KOPT-K1 (cell line): ENCODE measurements at regions not wholly inside any gene's neighbourhood (a gene's known extent, or its start where the extent isn't known, plus 50 kb on each side); places are given as distances from the start of the nearest gene placed in this dataset.
"Not testable (repeated sequence)": the region's sequence is repeated elsewhere in the genome, so short reads cannot be mapped to it uniquely, and the experiment has no call there.

Experiments
- H3K27ac ChIP-seq: fragments of 200-600 bp; sonication (generic); 2 replicates; pipeline ENCODE4 v1.5.1; 2016; ENCODE audit warnings: antibody characterized with exemption, mild to moderate bottlenecking, low read depth, low read length; ENCODE audit not compliant: poor library complexity, severe bottlenecking
- H3K36me3 ChIP-seq: fragments of 200-600 bp; sonication (generic); 2 replicates; pipeline ENCODE4 v1.5.1; 2017; ENCODE audit warnings: antibody characterized with exemption, mild to moderate bottlenecking, low read length, moderate library complexity; ENCODE audit not compliant: insufficient read depth
- H3K9me3 ChIP-seq: fragments of 200-600 bp; sonication (generic); 2 replicates; pipeline ENCODE4 v1.5.1; 2017; ENCODE audit warnings: antibody characterized with exemption, low read length, mild to moderate bottlenecking; ENCODE audit not compliant: insufficient read depth, poor library complexity, severe bottlenecking

- H3K27ac ChIP-seq = no peak overlapping the region
- no peaks in the 10 kb centered on the region for H3K9me3 ChIP-seq
- no peaks in the 10 kb centered on the region for H3K36me3 ChIP-seq
These were observed 510.5 kb downstream of the IRS2 start for GRCh38 chr13:109275852-109276251.

- Histone ChIP-seq H3K9me3 (no peaks in the 10 kb centered on the region), H3K27ac (no peak overlapping the region), H3K36me3 (no peaks in the 10 kb centered on the region)
These were observed 511.1 kb downstream of the IRS2 start for GRCh38 chr13:109275139-109275745.

- H3K27ac ChIP-seq = no peak overlapping the region
- H3K36me3 ChIP-seq = no peaks in the 10 kb centered on the region
- H3K9me3 ChIP-seq = no peaks in the 10 kb centered on the region
These were observed 512.1 kb downstream of the IRS2 start for GRCh38 chr13:109274188-109274821.

- no peaks in the 10 kb centered on the region for H3K36me3 ChIP-seq
- no peak overlapping the region for H3K27ac ChIP-seq
- H3K9me3 ChIP-seq = no peaks in the 10 kb centered on the region
These were observed 513.0 kb downstream of the IRS2 start for GRCh38 chr13:109273326-109273751.

GRCh38 chr13:109272595-109273325, 513.6 kb downstream of the IRS2 start:
- H3K27ac ChIP-seq = no peak overlapping the region
- no peaks in the 10 kb centered on the region for H3K9me3 ChIP-seq
- H3K36me3 ChIP-seq = no peaks in the 10 kb centered on the region

GRCh38 chr13:109271555-109272541, 514.5 kb downstream of the IRS2 start:
- Histone ChIP-seq H3K27ac (no peak overlapping the region), H3K36me3 (no peaks in the 10 kb centered on the region)

GRCh38 chr13:109271061-109271460, 515.3 kb downstream of the IRS2 start:
- no peaks in the 10 kb centered on the region for H3K36me3 ChIP-seq
- no peak overlapping the region for H3K27ac ChIP-seq
- no peaks in the 10 kb centered on the region for H3K9me3 ChIP-seq

More at GRCh38 chr13:109271555-109272541, 514.5 kb downstream of the IRS2 start:
- H3K9me3 ChIP-seq = no peaks in the 10 kb centered on the region

GRCh38 chr13:109269381-109269780, 517.0 kb downstream of the IRS2 start:
- not testable (repeated sequence) for H3K27ac ChIP-seq, H3K9me3 ChIP-seq, H3K36me3 ChIP-seq

GRCh38 chr13:109268492-109268891, 517.9 kb downstream of the IRS2 start:
- not testable (repeated sequence) for H3K9me3 ChIP-seq, H3K27ac ChIP-seq, H3K36me3 ChIP-seq

GRCh38 chr13:109267400-109267799, 519.0 kb downstream of the IRS2 start:
- not testable (repeated sequence) for H3K36me3 ChIP-seq, H3K27ac ChIP-seq, H3K9me3 ChIP-seq

GRCh38 chr13:109265438-109265742, 521.0 kb downstream of the IRS2 start:
- H3K9me3 ChIP-seq, H3K36me3 ChIP-seq, H3K27ac ChIP-seq: not testable (repeated sequence)

GRCh38 chr13:109264603-109265437, 521.6 kb downstream of the IRS2 start:
- H3K9me3 ChIP-seq, H3K36me3 ChIP-seq, H3K27ac ChIP-seq: not testable (repeated sequence)

GRCh38 chr13:109257761-109258157, 528.6 kb downstream of the IRS2 start:
- H3K9me3 ChIP-seq, H3K27ac ChIP-seq, H3K36me3 ChIP-seq: not testable (repeated sequence)
